Thyroid gland (tissue), 4 donors: ENCODE measurements at regions not wholly inside any gene's neighbourhood (a gene's known extent, or its start where the extent isn't known, plus 50 kb on each side); places are given as distances from the start of the nearest gene placed in this dataset.

Source experiments
- DNase-seq, 2 donors: peaks; one replicate each; pipeline ENCODE4 v3.0.0-alpha.2; 2019
- H3K27ac ChIP-seq, 3 donors: fragments of 200-600 bp; sonication (generic); 1 replicate in 2 of 3; 2 replicates in 1 of 3; pipeline ENCODE4 v1.5.1; 2016 to 2019; ENCODE audit warnings: mild to moderate bottlenecking in 1 of 3, moderate library complexity in 1 of 3
- H3K27me3 ChIP-seq: fragments of 200-600 bp; sonication (generic); one replicate; pipeline ENCODE4 v1.5.1; 2019
- H3K36me3 ChIP-seq, 2 donors: fragments of 200-600 bp; sonication (generic); one replicate each; pipeline ENCODE4 v1.5.1; 2016 to 2019
- H3K4me1 ChIP-seq, 2 donors: fragments of 200-600 bp; sonication (generic); one replicate each; pipeline ENCODE4 v1.5.1; 2017 to 2019
- H3K4me3 ChIP-seq, 3 donors: fragments of 200-600 bp; sonication (generic); replicated peaks in 1 of 3; 1 replicate in 2 of 3; 2 replicates in 1 of 3; pipeline ENCODE4 v1.5.1; 2016; ENCODE audit warnings: mild to moderate bottlenecking in 1 of 3
- H3K9me3 ChIP-seq: fragments of 200-600 bp; sonication (generic); one replicate; pipeline ENCODE4 v1.5.1; 2017
- CTCF ChIP-seq, 6 experiments: fragments of 200-600 bp in 3 of 6; fragments of 450-650 bp in 3 of 6; sonication (generic) in 3 of 6; IDR thresholded peaks; one replicate each; pipeline ENCODE4 v1.5.1; 2016 to 2019; ENCODE audit warnings: antibody characterized with exemption in 6 of 6, mild to moderate bottlenecking in 2 of 6, inconsistent platforms in 1 of 6, moderate library complexity in 1 of 6
- POLR2A ChIP-seq, 2 donors: fragments of 450-650 bp; IDR thresholded peaks; one replicate each; pipeline ENCODE4 v1.6.1; 2017; ENCODE audit warnings: antibody characterized with exemption in 2 of 2, mild to moderate bottlenecking in 2 of 2, moderate library complexity in 1 of 2
- WGBS, 2 donors: methylation state at CpG; one replicate each; pipeline ENCODE4 v1.1.5; 2017; 5-methylcytosine and 5-hydroxymethylcytosine counted together
- intact Hi-C: fragments of 100-400 bp; cut with DNase I; formaldehyde crosslinking; loops from one replicate; pipeline ENCODE4 v1.15.1; 2023

DNA sequence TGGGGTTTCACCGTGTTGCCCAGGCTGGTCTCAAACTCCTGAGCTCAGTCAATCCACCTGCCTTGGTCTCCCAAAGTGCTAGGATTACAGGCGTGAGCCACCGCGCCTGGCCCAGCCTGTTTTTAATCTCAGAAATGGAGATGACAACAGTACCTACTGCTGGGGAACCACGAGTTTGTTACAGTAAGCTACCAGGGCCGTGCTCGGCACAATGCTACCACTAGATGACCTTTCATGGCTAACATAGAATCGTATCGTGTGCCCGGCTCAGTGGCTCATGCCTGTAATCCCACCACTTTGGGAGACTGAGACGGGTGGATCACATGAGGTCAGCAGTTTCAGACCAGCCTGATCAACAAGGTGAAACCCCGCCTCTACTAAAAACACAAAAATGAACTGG lies 90.8 kb upstream of the SLC34A2 start:
- DNase-seq = no peak
- Histone ChIP-seq H3K4me3 (no peak overlapping the region), H3K27ac (no peak overlapping the region), H3K36me3 (no peaks in the 10 kb centered on the region), H3K27me3 (no peaks in the 10 kb centered on the region), H3K9me3 (no peaks in the 10 kb centered on the region), H3K4me1 (peaks cover 0 to 7% of the 10 kb centered on the region in 2 donors)
- no peak for TF ChIP-seq POLR2A (IDR thresholded peaks at IDR 0.05)
- no peak for TF ChIP-seq CTCF (IDR thresholded peaks at IDR 0.05)
- intact Hi-C loops = no loop called here
- WGBS, 2 donors = 87 to 93% methylated on average over 12 of the region's 12 CpGs

DNA sequence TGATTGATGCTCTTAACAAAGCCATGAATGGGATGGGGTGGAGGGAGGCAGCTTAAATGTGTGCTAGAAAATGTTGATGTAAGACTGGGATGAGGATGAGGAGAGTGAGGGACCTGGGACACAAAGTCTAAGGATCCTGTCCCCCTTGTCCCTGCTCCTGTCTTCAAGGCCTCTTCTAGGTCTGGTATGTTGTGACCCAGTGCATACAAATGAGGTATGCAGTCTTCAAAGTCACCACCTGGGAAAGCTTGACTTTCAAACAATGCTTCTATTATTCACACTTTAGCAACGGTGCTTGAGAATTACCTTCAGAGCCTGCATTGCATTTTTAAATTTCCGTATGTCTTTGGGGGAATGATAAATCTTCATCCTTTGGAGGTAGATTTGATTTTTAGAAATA lies 88.4 kb upstream of the SLC34A2 start:
- DNase-seq = no peak
- no peaks in the 10 kb centered on the region for H3K27me3 ChIP-seq
- no peaks in the 10 kb centered on the region for H3K9me3 ChIP-seq
- H3K36me3 ChIP-seq = no peaks in the 10 kb centered on the region
- peaks cover 0 to 7% of the 10 kb centered on the region in 2 donors for H3K4me1 ChIP-seq
- H3K27ac ChIP-seq = no peak overlapping the region
- WGBS, 2 donors = 62 to 77% methylated on average over 2 of the region's 2 CpGs
- intact Hi-C loops = no loop called here
- TF ChIP-seq CTCF (IDR thresholded peaks at IDR 0.05) (no peak), POLR2A (IDR thresholded peaks at IDR 0.05) (no peak)
- H3K4me3 ChIP-seq = no peak overlapping the region

- H3K4me1 ChIP-seq = peaks cover 0 to 7% of the 10 kb centered on the region in 2 donors
- no peaks in the 10 kb centered on the region for H3K36me3 ChIP-seq
- DNase-seq = no peak
- 92 to 94% methylated on average over 6 of the region's 6 CpGs for WGBS, 2 donors
- no peak overlapping the region for H3K27ac ChIP-seq
- intact Hi-C loops = no loop called here
- no peak overlapping the region for H3K4me3 ChIP-seq
- H3K27me3 ChIP-seq = no peaks in the 10 kb centered on the region
- H3K9me3 ChIP-seq = no peaks in the 10 kb centered on the region
- TF ChIP-seq POLR2A (IDR thresholded peaks at IDR 0.05) (no peak), CTCF (IDR thresholded peaks at IDR 0.05) (no peak)
Observed at GRCh38 chr4:25569716-25570115, 85.9 kb upstream of the SLC34A2 start.

DNA sequence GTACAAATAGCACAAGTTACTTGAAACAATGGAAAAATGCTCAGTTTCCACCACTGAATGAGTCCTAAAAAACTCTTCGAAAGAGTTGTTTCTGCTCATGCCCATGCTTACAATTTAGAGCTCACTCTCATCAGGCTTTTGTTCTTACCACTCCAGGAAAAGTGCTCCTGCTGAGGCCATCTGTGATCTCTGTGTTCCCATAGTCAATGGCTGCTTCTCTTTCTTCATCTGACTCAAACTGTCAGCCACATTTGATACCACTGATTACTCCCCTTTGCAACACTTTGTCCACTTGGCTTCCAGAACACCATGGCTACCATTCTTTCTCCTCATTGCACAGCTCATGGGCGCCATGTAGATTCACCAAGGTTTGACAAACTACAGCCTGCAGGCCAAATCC lies 80.0 kb upstream of the SLC34A2 start:
- intact Hi-C loops = no loop called here

DNA sequence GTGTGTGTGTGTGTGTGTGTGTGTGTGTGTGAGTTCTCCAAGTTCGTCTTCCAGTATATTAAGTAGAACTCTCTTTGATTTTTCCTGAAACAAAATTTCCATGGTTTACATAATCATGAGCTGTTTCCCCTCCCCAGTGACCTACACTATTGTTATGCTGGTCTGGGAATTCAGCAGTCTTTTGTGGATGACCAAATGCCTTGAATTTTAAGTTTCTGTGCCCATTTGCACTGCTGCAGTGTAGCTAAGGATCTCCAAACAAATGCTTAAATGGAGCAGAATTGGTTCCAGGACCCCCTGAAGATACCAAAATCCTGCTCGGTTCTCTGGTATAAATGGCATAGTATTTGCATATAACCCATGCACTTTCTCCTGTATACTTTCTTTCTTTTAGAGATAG lies 77.2 kb upstream of the SLC34A2 start:
- intact Hi-C loops = no loop called here
- WGBS, 2 donors = 74 to 86% methylated on average over 2 of the region's 2 CpGs
- no peak for DNase-seq

More for the DNA sequence above, 80.0 kb upstream of the SLC34A2 start:
- Histone ChIP-seq H3K36me3 (no peaks in the 10 kb centered on the region), H3K27ac (no peak overlapping the region), H3K4me3 (no peak overlapping the region), H3K4me1 (no peaks in the 10 kb centered on the region), H3K27me3 (no peaks in the 10 kb centered on the region), H3K9me3 (no peaks in the 10 kb centered on the region)
- no peak for DNase-seq
- no peak for TF ChIP-seq POLR2A (IDR thresholded peaks at IDR 0.05)
- TF ChIP-seq CTCF (IDR thresholded peaks at IDR 0.05) = no peak
- 91 to 96% methylated on average over 2 of the region's 2 CpGs for WGBS, 2 donors

More for the DNA sequence above, 77.2 kb upstream of the SLC34A2 start:
- Histone ChIP-seq H3K9me3 (no peaks in the 10 kb centered on the region), H3K4me1 (no peaks in the 10 kb centered on the region), H3K27ac (no peak overlapping the region), H3K4me3 (no peak overlapping the region), H3K36me3 (no peaks in the 10 kb centered on the region), H3K27me3 (no peaks in the 10 kb centered on the region)
- no peak for TF ChIP-seq CTCF (IDR thresholded peaks at IDR 0.05)
- no peak for TF ChIP-seq POLR2A (IDR thresholded peaks at IDR 0.05)
